ENCODE measurements at regions not wholly inside any gene's neighbourhood (a gene's known extent, or its start where the extent isn't known, plus 50 kb on each side); places are given as distances from the start of the nearest gene placed in this dataset. TPM values are rescaled to one million over a fixed set of nuclear protein-coding genes. Genes with fewer than 3 reads are reported as not detected.

DNA sequence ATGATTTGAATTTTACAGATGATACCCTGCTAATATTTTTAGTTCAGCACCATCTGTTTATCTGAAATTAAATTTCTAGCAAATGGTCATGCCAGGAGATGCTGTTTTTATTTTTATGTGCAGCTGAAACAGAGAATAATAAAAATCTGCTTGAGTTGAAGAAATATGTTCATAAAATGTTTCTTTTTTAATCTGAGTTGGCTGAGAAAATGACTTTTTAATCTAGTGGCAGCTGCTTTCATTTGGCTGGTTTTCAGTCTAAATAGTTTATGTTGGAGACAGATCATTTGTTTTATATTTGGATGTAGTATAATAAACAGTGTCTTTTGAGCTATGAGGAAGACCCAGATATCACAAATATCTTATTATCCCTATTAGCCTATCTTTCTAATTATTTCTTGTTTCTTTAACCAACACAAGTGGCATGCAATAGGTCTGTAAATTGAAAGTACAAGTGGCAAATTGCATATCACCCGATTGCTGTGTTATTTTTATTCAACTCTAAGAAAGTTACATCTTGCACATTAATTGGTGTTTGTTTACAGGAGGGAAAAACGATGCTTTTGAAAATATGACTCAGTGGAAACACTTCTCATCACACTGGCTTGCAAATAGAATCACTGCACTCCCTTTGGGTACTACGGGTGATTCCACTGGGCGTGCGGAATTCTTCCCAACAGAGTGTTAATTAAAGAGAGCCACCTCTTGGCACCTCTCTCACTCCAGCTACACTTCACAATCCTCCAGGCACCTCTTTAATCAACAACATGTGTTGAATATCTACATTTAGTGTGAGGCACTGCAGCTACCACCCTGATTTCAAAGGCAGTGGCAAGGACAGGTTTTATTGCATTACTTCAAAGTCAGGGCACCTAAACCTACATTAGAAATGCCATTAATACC lies 51.7 kb upstream of the AP1S2 start:
- Histone ChIP-seq H3K9me3 (replicated peaks; ENCODE audit: control insufficient read depth, insufficient read depth, low read length) (no peaks in the 10 kb centered on the region), H3K79me2 (ENCODE audit: control insufficient read depth, insufficient read depth, low read length) (no peaks in the 10 kb centered on the region), H3K36me3 (ENCODE audit: control insufficient read depth in 2 of 2, extremely low read depth in 1 of 2, insufficient read depth in 2 of 2, low read length in 2 of 2) (no peaks in the 10 kb centered on the region), H2AFZ (ENCODE audit: low read depth, low read length) (no peak overlapping the region), H3K4me1 (ENCODE audit: control insufficient read depth, extremely low read depth, insufficient read depth, low read length) (no peaks in the 10 kb centered on the region), H3K4me2 (ENCODE audit: insufficient read depth, low read length) (no peak overlapping the region), H3K27me3 (ENCODE audit: control insufficient read depth in 2 of 2, insufficient read depth in 2 of 2, low read length in 2 of 2) (no peaks in the 10 kb centered on the region), H3K27ac (ENCODE audit: insufficient read depth, low read depth, low read length) (no peak overlapping the region), H3K9me1 (replicated peaks; ENCODE audit: control insufficient read depth, extremely low read depth, insufficient read depth, low read length) (no peaks in the 10 kb centered on the region), H3K9ac (replicated peaks; ENCODE audit: extremely low read depth, insufficient read depth, low read length) (no peak overlapping the region), H4K20me1 (replicated peaks; ENCODE audit: control insufficient read depth, extremely low read depth, insufficient read depth, low read length) (no peaks in the 10 kb centered on the region), H3K4me3 (replicated peaks in 1 of 3; ENCODE audit: insufficient read depth in 1 of 3, low read depth in 1 of 3, low read length in 3 of 3) (no peak overlapping the region)
- DNase-seq (ENCODE audit: low read depth, low spot score): no peak
- dilution Hi-C loops (cut with MboI; ENCODE audit: extremely low pct_ligation_motif_present, low sequenced_read_pairs): no loop called here
- TF ChIP-seq POLR2A (IDR thresholded peaks at IDR 0.05; ENCODE audit: low read depth, low read length): no peak
- no peak for TF ChIP-seq JUN (IDR thresholded peaks at IDR 0.05; ENCODE audit: borderline replicate concordance, insufficient read depth, insufficient read length, low read depth)
- no peak for TF ChIP-seq GATA2 (IDR thresholded peaks at IDR 0.05; ENCODE audit: insufficient read depth, insufficient read length, low read depth, low read length)
- TF ChIP-seq MYC (IDR thresholded peaks at IDR 0.05; ENCODE audit: low read depth, low read length): no peak
- TF ChIP-seq, protein P1, sequence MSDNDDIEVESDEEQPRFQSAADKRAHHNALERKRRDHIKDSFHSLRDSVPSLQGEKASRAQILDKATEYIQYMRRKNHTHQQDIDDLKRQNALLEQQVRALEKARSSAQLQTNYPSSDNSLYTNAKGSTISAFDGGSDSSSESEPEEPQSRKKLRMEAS (IDR thresholded peaks at IDR 0.05; ENCODE audit: insufficient read depth, insufficient read length): no peak
- TF ChIP-seq, protein P2, sequence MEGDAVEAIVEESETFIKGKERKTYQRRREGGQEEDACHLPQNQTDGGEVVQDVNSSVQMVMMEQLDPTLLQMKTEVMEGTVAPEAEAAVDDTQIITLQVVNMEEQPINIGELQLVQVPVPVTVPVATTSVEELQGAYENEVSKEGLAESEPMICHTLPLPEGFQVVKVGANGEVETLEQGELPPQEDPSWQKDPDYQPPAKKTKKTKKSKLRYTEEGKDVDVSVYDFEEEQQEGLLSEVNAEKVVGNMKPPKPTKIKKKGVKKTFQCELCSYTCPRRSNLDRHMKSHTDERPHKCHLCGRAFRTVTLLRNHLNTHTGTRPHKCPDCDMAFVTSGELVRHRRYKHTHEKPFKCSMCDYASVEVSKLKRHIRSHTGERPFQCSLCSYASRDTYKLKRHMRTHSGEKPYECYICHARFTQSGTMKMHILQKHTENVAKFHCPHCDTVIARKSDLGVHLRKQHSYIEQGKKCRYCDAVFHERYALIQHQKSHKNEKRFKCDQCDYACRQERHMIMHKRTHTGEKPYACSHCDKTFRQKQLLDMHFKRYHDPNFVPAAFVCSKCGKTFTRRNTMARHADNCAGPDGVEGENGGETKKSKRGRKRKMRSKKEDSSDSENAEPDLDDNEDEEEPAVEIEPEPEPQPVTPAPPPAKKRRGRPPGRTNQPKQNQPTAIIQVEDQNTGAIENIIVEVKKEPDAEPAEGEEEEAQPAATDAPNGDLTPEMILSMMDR (IDR thresholded peaks at IDR 0.05; ENCODE audit: extremely low read depth in 1 of 2, insufficient read depth in 1 of 2, low read depth in 1 of 2, low read length in 2 of 2): no peak
- TF ChIP-seq EZH2 (IDR thresholded peaks at IDR 0.05; ENCODE audit: borderline replicate concordance, low read depth, low read length, severe bottlenecking): no peak
- no peak for TF ChIP-seq FOS (IDR thresholded peaks at IDR 0.05; ENCODE audit: borderline replicate concordance, insufficient read depth, low read length)
- TF ChIP-seq POLR2AphosphoS5 (IDR thresholded peaks at IDR 0.05; ENCODE audit: insufficient read depth, low read depth, low read length): no peak
- peak; percentile 61 for FAIRE-seq
- BruUV-seq (replicated peaks): no TSS peak
- intact Hi-C loops (cut with micrococcal nuclease): no loop called here
- ChIA-PET CTCF (no interaction called here), POLR2A (no interaction called here)

Small RNA genes lying in the stretch of these regions (small RNA-seq; reads per million reads assigned to genes)
- gene RNU5F-7P (ENCODE audit: insufficient read depth, insufficient read length, low read depth, low replicate concordance): not detected
